Urinary bladder (tissue), 3 donors: ENCODE measurements at regions not wholly inside any gene's neighbourhood (a gene's known extent, or its start where the extent isn't known, plus 50 kb on each side); places are given as distances from the start of the nearest gene placed in this dataset.

ENCODE experiments used
- DNase-seq: peaks from one replicate; pipeline ENCODE4 v3.0.0-alpha.2; 2015; ENCODE audit errors: extremely low spot score
- H3K27ac ChIP-seq: one replicate; pipeline ENCODE4 v1.5.1; 2013; ENCODE audit warnings: low read depth, mild to moderate bottlenecking, moderate library complexity
- H3K36me3 ChIP-seq: one replicate; pipeline ENCODE4 v1.6.1; 2013; ENCODE audit warnings: mild to moderate bottlenecking, moderate library complexity; ENCODE audit not compliant: insufficient read depth
- H3K4me1 ChIP-seq: one replicate; pipeline ENCODE4 v1.6.1; 2013; ENCODE audit warnings: mild to moderate bottlenecking, moderate library complexity; ENCODE audit not compliant: insufficient read depth
- H3K4me3 ChIP-seq: one replicate; pipeline ENCODE4 v1.5.1; 2013; ENCODE audit warnings: low read depth, low read length
- WGBS: extraction: QIAGEN DNeasy Blood & Tissue Kit; methylation state at CpG from one replicate; pipeline ENCODE4 v1.1.7; 2013; 5-methylcytosine and 5-hydroxymethylcytosine counted together
- donor health status: healthy with polysubstance abuse.
- donor health status: healthy.

DNA sequence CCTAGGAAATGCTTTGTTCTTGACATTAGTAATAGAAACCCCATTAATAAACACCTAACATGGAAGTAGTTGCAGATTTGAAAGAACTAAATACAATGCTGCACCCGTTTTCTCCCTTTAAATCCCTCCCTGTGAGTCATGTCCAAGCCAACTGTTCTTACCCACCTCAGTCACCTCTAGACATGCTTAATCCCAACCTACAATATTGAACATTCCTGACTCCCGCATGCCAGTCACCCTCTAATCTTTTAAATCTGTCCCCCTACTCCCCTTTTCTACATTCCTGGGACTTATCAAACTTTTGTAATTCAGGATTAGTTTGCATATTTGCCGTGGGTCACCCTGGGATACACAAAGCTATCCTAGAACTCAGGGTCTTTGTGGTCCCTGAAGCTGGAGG lies 374.6 kb downstream of the IRS1 start:
- DNase-seq: no peak
- WGBS: 81% methylated on average over 3 of the region's 3 CpGs
- Histone ChIP-seq H3K36me3 (no peaks in the 10 kb centered on the region), H3K4me3 (no peak overlapping the region), H3K4me1 (peaks cover 1% of the 10 kb centered on the region), H3K27ac (no peak overlapping the region)

GRCh38 chr2:226423498-226423960 lies 376.1 kb downstream of the IRS1 start:
- Histone ChIP-seq H3K4me3 (no peak overlapping the region), H3K36me3 (no peaks in the 10 kb centered on the region), H3K27ac (no peak overlapping the region), H3K4me1 (peaks cover 1% of the 10 kb centered on the region)
- DNase-seq: no peak
- 22% methylated on average over 7 of the region's 7 CpGs for WGBS

DNA sequence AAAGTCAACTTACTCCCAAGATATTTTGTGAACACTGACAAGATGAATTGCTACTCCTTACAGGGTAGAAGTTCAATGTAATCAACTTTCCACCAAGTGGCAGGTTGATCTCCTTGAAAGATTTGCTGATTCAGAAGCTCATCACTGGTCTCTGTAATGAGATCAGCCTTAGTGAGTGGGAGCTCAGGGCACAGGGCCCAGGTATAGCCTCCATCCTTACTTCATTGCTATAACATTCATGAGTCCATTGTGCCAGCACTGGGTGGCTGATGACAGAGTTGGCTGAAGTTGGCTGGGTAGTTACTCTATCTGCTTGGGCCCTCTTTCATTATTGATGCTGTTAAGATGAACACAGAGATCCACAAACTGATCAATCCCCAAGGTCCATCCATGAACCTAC lies 379.0 kb downstream of the IRS1 start:
- Histone ChIP-seq H3K36me3 (no peaks in the 10 kb centered on the region), H3K4me3 (no peak overlapping the region), H3K27ac (no peak overlapping the region), H3K4me1 (peaks cover 1% of the 10 kb centered on the region)
- DNase-seq: no peak

GRCh38 chr2:226418521-226418920 lies 381.1 kb downstream of the IRS1 start:
- 78% methylated on average over 5 of the region's 5 CpGs for WGBS
- Histone ChIP-seq H3K27ac (no peak overlapping the region), H3K4me3 (no peak overlapping the region), H3K4me1 (no peaks in the 10 kb centered on the region), H3K36me3 (no peaks in the 10 kb centered on the region)
- no peak for DNase-seq

DNA sequence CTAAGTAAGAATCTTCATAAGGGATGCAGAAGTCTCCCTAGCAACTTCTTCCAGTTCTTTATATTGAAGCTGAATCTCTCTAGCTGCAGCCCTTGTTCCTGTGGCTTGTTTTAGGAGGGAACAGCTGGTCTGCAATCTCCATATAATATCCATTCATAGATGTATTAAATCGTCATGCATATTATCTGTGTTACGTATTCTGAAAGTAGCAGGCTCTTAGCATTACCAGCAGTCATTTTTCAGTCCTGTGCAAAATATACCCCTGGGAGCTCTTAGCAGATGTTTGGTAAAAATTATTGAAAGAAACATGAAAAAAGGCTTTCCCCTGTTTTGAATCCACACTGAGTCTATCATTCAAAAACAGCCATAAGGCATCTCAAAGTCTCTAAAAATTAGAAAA lies 385.3 kb downstream of the IRS1 start:
- DNase-seq: no peak
- 52% methylated on average over 2 of the region's 2 CpGs for WGBS
- Histone ChIP-seq H3K27ac (no peak overlapping the region), H3K4me1 (no peaks in the 10 kb centered on the region), H3K4me3 (no peak overlapping the region), H3K36me3 (no peaks in the 10 kb centered on the region)

DNA sequence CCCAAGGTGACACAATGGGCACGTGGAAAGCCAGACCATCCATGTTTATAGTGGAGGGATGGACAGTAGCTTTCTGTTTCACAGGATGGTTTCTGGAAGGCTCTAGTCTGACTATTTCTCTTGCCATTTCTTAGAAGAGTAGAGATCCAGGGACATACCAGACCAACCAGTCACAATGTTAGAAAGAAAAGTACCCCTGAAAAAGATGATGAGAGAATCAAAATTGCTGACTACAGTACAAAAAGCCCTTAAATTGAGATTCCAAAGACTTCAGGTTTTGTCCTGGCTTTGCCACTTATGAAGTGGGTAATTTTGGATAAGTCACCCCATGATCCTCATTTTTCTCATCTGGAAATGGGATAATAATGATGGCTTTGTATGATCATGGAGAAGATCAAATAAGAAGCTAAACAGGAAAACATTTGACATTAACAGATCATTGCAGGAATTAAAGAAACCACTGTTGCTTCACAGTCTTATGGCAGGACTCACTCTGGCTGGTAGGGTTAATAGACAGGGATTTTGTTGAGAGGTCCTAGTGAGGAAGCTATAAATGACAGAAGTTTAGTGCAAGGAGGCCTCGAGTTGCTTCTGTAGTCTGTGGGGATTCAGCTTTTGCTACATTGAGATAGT lies 386.0 kb downstream of the IRS1 start:
- no peak overlapping the region for H3K4me3 ChIP-seq
- no peaks in the 10 kb centered on the region for H3K36me3 ChIP-seq
- 56% methylated on average over 2 of the region's 2 CpGs for WGBS
- H3K4me1 ChIP-seq: no peaks in the 10 kb centered on the region
- H3K27ac ChIP-seq: no peak overlapping the region
- DNase-seq: no peak

DNA sequence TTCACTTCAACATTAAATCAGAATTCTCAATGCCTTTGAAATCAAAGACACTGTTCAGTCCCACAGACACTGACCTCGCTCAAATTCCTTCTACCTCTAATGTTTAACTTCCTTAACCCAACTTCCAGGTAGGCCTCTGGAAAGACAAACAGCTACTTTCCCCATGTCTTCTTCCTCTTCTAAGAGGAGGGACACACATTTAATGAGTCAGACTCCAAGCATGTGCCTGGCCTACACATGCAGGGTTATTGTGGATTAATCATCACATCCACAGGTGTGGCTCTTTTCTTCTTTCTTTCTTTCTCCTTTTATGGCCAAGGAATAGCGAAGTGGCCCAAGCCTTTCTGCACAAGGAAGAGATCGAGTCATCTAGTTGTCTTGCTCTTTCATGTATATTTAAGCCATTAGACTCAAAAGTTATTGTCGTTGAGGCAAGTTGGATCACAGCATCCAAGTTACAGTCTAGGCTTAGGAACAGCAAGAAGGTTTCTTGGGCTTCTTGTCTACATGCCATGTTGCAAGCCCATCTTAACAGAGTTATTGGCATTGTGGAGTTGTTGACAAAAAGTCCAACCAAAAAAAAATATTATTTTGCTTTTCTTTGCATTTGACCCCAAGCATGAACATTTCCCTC lies 387.8 kb downstream of the IRS1 start:
- Histone ChIP-seq H3K36me3 (no peaks in the 10 kb centered on the region), H3K4me1 (no peaks in the 10 kb centered on the region), H3K4me3 (no peak overlapping the region), H3K27ac (no peak overlapping the region)
- no peak for DNase-seq
- 93% methylated on average over 4 of the region's 4 CpGs for WGBS

- Histone ChIP-seq H3K27ac (no peak overlapping the region), H3K36me3 (no peaks in the 10 kb centered on the region), H3K4me3 (no peak overlapping the region), H3K4me1 (no peaks in the 10 kb centered on the region)
- 97% methylated on average over 3 of the region's 3 CpGs for WGBS
- no peak for DNase-seq
Observed at GRCh38 chr2:226411205-226411604, 388.4 kb downstream of the IRS1 start.

DNA sequence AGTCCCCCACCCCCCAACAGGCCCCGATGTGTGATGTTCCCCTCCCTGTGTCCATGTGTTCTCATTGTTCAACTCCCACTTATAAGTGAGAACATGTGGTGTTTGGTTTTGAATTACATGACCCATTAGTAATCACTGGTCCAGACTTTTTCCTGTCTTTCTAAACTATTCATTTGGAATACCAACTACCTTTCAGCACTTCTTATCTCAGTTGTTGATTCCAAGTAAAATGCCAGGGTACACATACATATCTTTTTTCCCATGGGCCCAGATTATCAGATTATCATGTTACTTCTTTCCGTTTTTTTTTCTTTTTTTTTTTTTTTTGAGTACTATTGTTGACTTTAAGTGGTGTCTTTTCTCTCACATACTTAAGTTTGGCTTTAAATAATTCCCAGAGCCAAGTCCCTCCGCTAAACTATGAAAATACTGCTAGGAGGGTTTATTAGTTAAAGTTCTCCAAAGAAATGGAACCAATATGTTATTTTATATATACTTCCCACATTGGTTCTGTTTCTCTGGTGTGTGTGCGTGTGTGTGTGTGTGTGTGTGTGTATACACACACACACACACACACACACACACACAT lies 389.3 kb downstream of the IRS1 start:
- no peak overlapping the region for H3K27ac ChIP-seq
- DNase-seq: no peak
- 51% methylated on average over 4 of the region's 4 CpGs for WGBS

DNA sequence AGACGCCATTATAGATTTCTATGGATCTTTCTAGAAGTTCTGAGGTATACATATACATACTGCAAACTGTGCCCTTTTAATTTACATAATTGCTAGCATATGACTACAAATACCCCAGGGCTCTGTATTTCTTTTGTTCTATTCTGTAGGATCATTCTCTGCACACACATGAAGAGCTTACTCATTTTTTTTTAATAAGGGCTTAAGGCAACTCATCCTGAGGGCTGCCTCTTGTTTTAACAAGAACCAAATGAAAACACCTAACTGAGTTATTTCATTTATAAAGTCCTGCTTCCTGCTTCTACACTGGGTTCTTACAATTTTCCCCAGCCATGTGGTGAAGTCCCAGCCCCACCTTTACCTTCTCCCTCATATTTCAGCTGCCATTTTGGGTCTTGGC lies 390.5 kb downstream of the IRS1 start:
- no peak overlapping the region for H3K27ac ChIP-seq
- no peak for DNase-seq
- no peaks in the 10 kb centered on the region for H3K4me1 ChIP-seq
- WGBS: 94% methylated on average over 1 of the region's 1 CpG
- no peak overlapping the region for H3K4me3 ChIP-seq
- no peaks in the 10 kb centered on the region for H3K36me3 ChIP-seq

More for the DNA sequence above, 389.3 kb downstream of the IRS1 start:
- H3K4me1 ChIP-seq: no peaks in the 10 kb centered on the region
- no peak overlapping the region for H3K4me3 ChIP-seq
- H3K36me3 ChIP-seq: no peaks in the 10 kb centered on the region

- no peak overlapping the region for H3K27ac ChIP-seq
- H3K36me3 ChIP-seq: no peaks in the 10 kb centered on the region
- H3K4me3 ChIP-seq: no peak overlapping the region
- H3K4me1 ChIP-seq: no peaks in the 10 kb centered on the region
- WGBS: 83% methylated on average over 4 of the region's 4 CpGs
- DNase-seq: no peak
Observed at GRCh38 chr2:226408141-226408540, 391.5 kb downstream of the IRS1 start.

GRCh38 chr2:226407135-226407534 lies 392.5 kb downstream of the IRS1 start:
- H3K27ac ChIP-seq: no peak overlapping the region
- WGBS: 26% methylated on average over 2 of the region's 2 CpGs

DNA sequence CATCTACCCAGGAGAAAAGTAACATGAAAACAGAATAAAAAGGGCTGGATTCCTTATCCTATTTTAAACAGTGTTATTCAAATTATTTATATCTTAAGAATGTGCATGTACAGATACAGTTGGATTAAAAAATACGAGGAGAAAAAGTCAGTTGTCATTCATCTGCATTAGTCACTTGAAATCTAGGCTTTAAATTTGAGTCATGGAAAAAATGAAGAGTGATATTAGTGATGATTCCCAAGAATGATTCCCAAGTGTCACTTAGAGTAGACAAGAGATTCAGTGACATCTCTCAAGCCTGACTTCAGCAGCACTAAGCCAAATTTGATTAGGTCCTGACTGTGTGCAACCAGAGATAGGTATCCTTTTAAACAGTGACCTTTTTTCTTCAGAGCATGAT lies 394.2 kb downstream of the IRS1 start:
- no peak overlapping the region for H3K4me3 ChIP-seq
- no peak overlapping the region for H3K27ac ChIP-seq
- no peak for DNase-seq
- WGBS: 52% methylated on average over 1 of the region's 1 CpG
- H3K36me3 ChIP-seq: no peaks in the 10 kb centered on the region
- H3K4me1 ChIP-seq: no peaks in the 10 kb centered on the region

More at GRCh38 chr2:226407135-226407534, 392.5 kb downstream of the IRS1 start:
- DNase-seq: no peak
- Histone ChIP-seq H3K4me3 (no peak overlapping the region), H3K4me1 (no peaks in the 10 kb centered on the region), H3K36me3 (no peaks in the 10 kb centered on the region)

GRCh38 chr2:226403369-226403768 lies 396.3 kb downstream of the IRS1 start:
- H3K36me3 ChIP-seq: no peaks in the 10 kb centered on the region
- 60% methylated on average over 2 of the region's 2 CpGs for WGBS
- H3K4me1 ChIP-seq: no peaks in the 10 kb centered on the region
- no peak overlapping the region for H3K4me3 ChIP-seq
- no peak for DNase-seq
- no peak overlapping the region for H3K27ac ChIP-seq
